ENCODE measurements at regions not wholly inside any gene's neighbourhood (a gene's known extent, or its start where the extent isn't known, plus 50 kb on each side); places are given as distances from the start of the nearest gene placed in this dataset.

- no peak overlapping the region for H3K4me3 ChIP-seq (ENCODE audit: low read length)
- TF ChIP-seq, protein P1, sequence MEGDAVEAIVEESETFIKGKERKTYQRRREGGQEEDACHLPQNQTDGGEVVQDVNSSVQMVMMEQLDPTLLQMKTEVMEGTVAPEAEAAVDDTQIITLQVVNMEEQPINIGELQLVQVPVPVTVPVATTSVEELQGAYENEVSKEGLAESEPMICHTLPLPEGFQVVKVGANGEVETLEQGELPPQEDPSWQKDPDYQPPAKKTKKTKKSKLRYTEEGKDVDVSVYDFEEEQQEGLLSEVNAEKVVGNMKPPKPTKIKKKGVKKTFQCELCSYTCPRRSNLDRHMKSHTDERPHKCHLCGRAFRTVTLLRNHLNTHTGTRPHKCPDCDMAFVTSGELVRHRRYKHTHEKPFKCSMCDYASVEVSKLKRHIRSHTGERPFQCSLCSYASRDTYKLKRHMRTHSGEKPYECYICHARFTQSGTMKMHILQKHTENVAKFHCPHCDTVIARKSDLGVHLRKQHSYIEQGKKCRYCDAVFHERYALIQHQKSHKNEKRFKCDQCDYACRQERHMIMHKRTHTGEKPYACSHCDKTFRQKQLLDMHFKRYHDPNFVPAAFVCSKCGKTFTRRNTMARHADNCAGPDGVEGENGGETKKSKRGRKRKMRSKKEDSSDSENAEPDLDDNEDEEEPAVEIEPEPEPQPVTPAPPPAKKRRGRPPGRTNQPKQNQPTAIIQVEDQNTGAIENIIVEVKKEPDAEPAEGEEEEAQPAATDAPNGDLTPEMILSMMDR (IDR thresholded peaks at IDR 0.05; ENCODE audit: insufficient read depth, low read depth, low read length, missing control alignments) = no peak
- DNase-seq (ENCODE audit: low read depth) = no peak
Measured at GRCh38 chr20:57840504-57841296, 130.9 kb upstream of the PMEPA1 start.

DNA sequence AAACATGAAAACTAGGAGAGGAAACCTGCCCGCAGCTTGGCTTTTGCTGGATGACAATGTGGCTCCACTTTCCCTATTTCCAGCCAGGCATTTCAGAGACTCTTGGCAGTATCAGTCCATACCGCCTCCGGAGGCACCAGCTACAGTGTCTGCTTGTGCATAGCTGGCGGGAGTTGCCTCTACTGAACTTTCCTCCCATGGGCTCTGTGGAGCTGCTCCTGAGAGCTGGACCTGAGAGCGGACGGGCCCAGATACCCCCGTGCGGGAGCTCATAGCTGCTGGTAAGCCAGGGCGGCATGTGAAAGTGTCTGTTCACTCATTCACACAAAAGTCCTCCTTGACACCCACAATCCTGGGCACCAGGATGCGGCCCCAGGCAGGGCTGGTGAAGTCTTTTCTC, 130.3 kb upstream of the PMEPA1 start:
- no peak for DNase-seq (ENCODE audit: low read depth)
- TF ChIP-seq, protein P1 (IDR thresholded peaks at IDR 0.05; ENCODE audit: insufficient read depth, low read depth, low read length, missing control alignments) = no peak
- H3K4me3 ChIP-seq (ENCODE audit: low read length) = no peak overlapping the region

DNA sequence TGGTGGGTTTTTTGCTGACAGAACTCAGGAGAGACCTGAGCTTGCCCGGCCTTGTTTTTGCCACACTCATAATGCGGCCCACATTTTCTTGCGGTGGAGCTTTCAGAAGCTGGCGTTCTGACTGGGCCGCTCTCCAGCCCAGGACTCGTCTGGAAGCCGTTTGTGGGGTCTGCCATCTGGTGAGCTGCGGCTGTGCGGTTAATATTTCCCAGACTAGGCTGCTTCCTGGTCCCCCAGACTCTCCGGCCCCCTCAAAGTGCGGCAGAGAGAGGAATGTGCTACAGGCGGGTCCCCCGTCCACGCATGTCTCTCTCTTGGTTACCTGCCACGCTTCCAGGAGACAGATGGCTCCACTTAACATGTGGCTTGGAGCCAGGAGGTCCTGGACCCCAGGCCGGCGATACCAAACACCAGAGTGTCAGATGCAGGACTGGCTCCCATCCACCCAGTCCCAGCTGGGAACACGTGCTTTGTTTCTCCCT, 128.9 kb upstream of the PMEPA1 start:
- TF ChIP-seq, protein P1 (IDR thresholded peaks at IDR 0.05; ENCODE audit: insufficient read depth, low read depth, low read length, missing control alignments) = no peak
- DNase-seq (ENCODE audit: low read depth) = no peak
- no peak overlapping the region for H3K4me3 ChIP-seq (ENCODE audit: low read length)

DNA sequence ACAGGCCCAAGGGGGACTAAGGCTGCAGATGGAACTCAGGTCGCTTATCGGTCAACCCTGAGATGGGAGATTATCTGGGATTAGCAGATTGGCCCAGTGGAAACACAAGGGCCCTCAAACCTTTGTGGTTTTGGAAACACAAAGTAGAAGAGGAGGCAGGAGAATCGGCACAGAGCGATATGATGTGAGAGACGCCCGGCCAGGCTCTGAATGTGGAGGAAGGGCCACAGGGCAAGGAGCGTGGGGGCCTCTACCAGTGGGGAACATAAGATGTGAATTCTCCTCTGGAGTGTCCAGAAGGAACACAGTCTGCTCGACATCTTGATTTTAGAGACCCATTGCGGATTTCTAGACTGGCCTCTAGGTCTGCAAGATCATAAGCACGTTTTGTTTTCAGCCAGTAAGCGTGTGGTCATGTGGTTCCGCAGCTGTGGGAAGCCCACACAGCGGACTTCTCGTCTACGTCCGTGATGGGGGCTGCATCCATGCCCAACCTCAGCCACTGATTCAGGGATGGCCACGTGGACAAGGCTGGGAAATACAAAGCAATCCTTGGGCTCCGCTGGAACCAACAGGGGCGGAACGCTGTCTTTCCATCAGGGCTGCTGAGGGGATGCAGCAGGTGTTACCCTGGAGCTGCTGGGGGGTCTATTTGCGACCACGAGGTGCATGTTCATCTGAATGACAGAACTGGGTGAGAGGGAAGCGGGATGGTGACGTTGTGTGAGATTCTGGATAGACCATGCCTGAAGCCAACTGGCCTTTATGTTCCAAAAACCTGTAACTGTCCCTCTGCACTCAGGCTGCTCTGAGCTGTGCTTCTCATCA, 127.6 kb upstream of the PMEPA1 start:
- DNase-seq (ENCODE audit: low read depth) = no peak
- TF ChIP-seq, protein P1 (IDR thresholded peaks at IDR 0.05; ENCODE audit: insufficient read depth, low read depth, low read length, missing control alignments) = no peak
- H3K4me3 ChIP-seq (ENCODE audit: low read length) = no peak overlapping the region

GRCh38 chr20:57835588-57836455, 126.0 kb upstream of the PMEPA1 start:
- no peak overlapping the region for H3K4me3 ChIP-seq (ENCODE audit: low read length)
- TF ChIP-seq, protein P1 (IDR thresholded peaks at IDR 0.05; ENCODE audit: insufficient read depth, low read depth, low read length, missing control alignments) = no peak
- no peak for DNase-seq (ENCODE audit: low read depth)

DNA sequence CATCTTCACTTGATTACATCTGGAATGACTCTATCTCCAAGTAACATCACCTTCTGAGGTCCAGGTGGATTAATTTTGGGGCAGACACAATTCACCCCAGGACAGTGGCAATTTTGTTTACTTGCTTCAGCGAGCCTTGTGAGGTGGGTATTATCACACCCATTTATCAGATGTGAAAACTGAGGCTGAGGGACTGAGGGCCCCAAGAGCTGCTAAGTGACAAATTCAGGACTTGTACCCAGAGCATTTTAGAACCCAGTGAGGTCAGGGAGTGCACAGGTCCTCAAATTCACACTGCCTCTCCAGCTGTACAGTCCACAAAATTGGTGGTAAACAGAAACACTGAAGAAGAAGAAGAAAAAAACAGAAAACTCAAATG, 125.2 kb upstream of the PMEPA1 start:
- no peak overlapping the region for H3K4me3 ChIP-seq (ENCODE audit: low read length)
- TF ChIP-seq, protein P1 (IDR thresholded peaks at IDR 0.05; ENCODE audit: insufficient read depth, low read depth, low read length, missing control alignments) = no peak
- no peak for DNase-seq (ENCODE audit: low read depth)
